GM18508 (cell line): ENCODE measurements at regions not wholly inside any gene's neighbourhood (a gene's known extent, or its start where the extent isn't known, plus 50 kb on each side); places are given as distances from the start of the nearest gene placed in this dataset.
"Not testable (repeated sequence)": the region's sequence is repeated elsewhere in the genome, so short reads cannot be mapped to it uniquely, and the experiment has no call there.

Source experiments
- ATAC-seq: cut with Tn5 transposase; IDR thresholded peaks from one replicate; pipeline ENCODE4 v1.9.1; 2021; ENCODE audit warnings: moderate number of reproducible peaks; ENCODE audit not compliant: insufficient read depth, unreplicated experiment

- no peak for ATAC-seq
These were observed 105.1 kb downstream of the OXSM start for GRCh38 chr3:25895031-25895430.

- ATAC-seq: no peak
These were observed 105.6 kb downstream of the OXSM start for GRCh38 chr3:25895443-25895842.

GRCh38 chr3:25897019-25897418 is 107.1 kb downstream of the OXSM start:
- ATAC-seq: peak; percentile 66

GRCh38 chr3:25899352-25900101 is 109.6 kb downstream of the OXSM start:
- ATAC-seq: no peak

GRCh38 chr3:25900161-25900560 is 110.3 kb downstream of the OXSM start:
- no peak for ATAC-seq

GRCh38 chr3:25901796-25902195 is 111.9 kb downstream of the OXSM start:
- no peak for ATAC-seq

GRCh38 chr3:25902586-25902985 is 112.7 kb downstream of the OXSM start:
- ATAC-seq: no peak

- no peak for ATAC-seq
These were observed 113.7 kb downstream of the OXSM start for GRCh38 chr3:25903371-25904129.

- no peak for ATAC-seq
These were observed 114.3 kb downstream of the OXSM start for GRCh38 chr3:25904206-25904605.

GRCh38 chr3:25906132-25906906 is 116.4 kb downstream of the OXSM start:
- no peak for ATAC-seq

- no peak for ATAC-seq
These were observed 117.2 kb downstream of the OXSM start for GRCh38 chr3:25907081-25907480.

GRCh38 chr3:25910105-25910504 is 120.2 kb downstream of the OXSM start:
- ATAC-seq: no peak

- no peak for ATAC-seq
These were observed 121.1 kb downstream of the OXSM start for GRCh38 chr3:25910997-25911396.

- no peak for ATAC-seq
These were observed 121.8 kb downstream of the OXSM start for GRCh38 chr3:25911525-25912295.

GRCh38 chr3:25913179-25913578 is 123.3 kb downstream of the OXSM start:
- ATAC-seq: no peak

- ATAC-seq: no peak
These were observed 125.8 kb downstream of the OXSM start for GRCh38 chr3:25915673-25916072.

- ATAC-seq: no peak
These were observed 126.4 kb downstream of the OXSM start for GRCh38 chr3:25916321-25916720.

GRCh38 chr3:25931967-25932366 is 142.1 kb downstream of the OXSM start:
- ATAC-seq: not testable (repeated sequence)

GRCh38 chr3:25938566-25939325 is 148.9 kb downstream of the OXSM start:
- ATAC-seq: no peak

- ATAC-seq: no peak
These were observed 151.0 kb downstream of the OXSM start for GRCh38 chr3:25940935-25941334.
